HG02642 (cell line): ENCODE measurements at regions not wholly inside any gene's neighbourhood (a gene's known extent, or its start where the extent isn't known, plus 50 kb on each side); places are given as distances from the start of the nearest gene placed in this dataset.

Source experiments
- ATAC-seq: cut with Tn5 transposase; IDR thresholded peaks from one replicate; pipeline ENCODE4 v1.9.1; 2021; ENCODE audit warnings: mild to moderate bottlenecking; ENCODE audit not compliant: unreplicated experiment, poor library complexity

DNA sequence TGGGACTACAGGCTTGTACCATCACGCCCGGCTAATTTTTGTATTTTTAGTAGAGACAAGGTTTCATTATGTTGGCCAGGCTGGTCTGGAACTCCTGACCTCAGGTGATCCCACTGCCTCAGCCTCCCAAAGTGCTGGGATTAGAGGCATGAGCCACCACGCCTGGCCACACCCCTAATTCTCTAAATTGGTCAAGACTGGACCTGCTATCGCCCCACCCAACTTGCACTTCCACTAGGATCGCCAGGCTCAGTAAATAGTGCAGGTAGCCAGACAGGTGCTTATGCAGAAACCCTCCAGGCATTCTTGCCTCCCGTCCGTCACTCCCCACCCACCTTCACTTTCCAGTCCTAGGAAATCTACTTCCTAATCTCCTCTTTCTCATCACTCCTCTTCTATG, 481.4 kb upstream of the EEF2KMT start:
- ATAC-seq: no peak

- no peak for ATAC-seq
These were observed 479.9 kb upstream of the EEF2KMT start for GRCh38 chr16:5577463-5577862.

GRCh38 chr16:5575646-5576245, 478.2 kb upstream of the EEF2KMT start:
- ATAC-seq: no peak

DNA sequence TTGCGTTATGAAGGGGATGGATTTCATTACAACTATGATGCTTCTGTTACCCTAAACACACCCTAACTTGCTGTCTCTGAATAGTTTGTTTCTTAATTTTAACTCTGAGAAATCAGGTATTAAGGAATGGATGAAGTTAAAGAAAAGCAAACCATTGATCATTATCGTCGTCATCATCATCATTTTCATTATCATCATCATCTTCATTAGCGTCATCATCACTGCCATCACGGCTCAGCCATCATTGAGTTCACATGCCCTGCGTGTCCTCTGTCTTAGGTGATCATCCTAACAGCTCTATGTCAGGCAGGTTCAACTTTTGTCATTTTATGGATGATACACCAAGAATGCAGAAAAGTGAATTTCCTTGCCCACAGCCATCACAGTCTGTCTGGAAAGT, 477.5 kb upstream of the EEF2KMT start:
- no peak for ATAC-seq

DNA sequence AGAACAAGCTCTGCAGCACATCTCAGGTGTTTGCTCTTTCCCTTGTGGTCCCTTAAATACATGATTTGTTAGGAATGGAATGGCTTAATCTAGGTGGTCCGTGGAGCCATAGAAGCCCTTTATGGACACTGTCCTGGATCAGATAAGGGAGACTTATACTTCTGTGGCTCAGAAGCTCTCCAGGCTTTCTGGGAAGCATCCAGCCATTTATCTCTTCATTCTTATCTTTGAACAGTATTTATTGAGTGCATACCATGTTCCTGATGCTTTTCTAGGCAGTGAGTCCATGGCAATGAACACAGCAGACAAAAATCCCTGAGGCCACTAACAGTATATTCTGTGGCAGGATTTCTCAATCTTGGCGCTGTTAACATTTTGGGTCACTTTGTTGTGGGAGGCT, 474.5 kb upstream of the EEF2KMT start:
- no peak for ATAC-seq

GRCh38 chr16:5571446-5571845, 473.9 kb upstream of the EEF2KMT start:
- ATAC-seq: no peak

DNA sequence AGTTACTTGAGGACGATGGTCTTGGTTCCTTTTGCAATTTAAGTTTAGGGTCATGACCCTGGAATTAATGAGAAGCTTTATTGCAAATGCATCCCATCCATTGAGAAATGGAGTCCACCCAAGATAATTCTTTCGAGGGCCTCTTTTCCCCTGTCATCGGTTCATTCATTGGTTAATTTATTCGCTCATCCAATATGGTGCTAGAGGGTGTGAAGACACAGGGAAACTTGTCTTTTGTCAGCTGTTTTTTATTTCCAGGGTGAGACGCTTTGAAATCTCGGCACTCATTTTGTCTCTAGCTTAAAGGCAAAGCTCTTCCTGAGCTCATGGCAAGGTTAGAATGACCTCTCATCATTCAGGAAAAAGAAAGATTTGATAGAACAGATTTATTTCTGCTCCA, 464.2 kb upstream of the EEF2KMT start:
- ATAC-seq: no peak

- ATAC-seq: no peak
These were observed 462.5 kb upstream of the EEF2KMT start for GRCh38 chr16:5560084-5560483.

- ATAC-seq: no peak
These were observed 460.4 kb upstream of the EEF2KMT start for GRCh38 chr16:5557966-5558365.

DNA sequence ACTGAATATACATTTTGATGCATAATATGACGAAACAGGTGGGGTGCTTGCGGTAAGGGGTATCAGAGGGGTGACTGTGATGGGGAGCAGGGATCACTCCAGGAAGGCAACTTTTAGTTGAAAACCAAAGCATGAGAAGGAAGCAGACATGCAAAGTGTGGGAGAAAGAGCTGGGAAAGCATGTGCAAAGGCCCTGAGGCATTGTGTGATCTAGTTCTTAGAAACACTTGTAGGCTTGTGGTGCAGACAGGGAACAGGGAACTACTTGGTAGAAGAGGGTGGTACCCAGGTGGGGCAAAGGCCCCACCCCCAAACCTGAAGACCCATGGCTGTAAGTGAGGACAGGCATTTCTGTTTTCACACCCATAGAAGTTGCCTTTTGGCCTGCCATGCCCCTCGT, 459.9 kb upstream of the EEF2KMT start:
- ATAC-seq: no peak

- no peak for ATAC-seq
These were observed 458.7 kb upstream of the EEF2KMT start for GRCh38 chr16:5556158-5556810.

- no peak for ATAC-seq
These were observed 454.3 kb upstream of the EEF2KMT start for GRCh38 chr16:5551909-5552308.

DNA sequence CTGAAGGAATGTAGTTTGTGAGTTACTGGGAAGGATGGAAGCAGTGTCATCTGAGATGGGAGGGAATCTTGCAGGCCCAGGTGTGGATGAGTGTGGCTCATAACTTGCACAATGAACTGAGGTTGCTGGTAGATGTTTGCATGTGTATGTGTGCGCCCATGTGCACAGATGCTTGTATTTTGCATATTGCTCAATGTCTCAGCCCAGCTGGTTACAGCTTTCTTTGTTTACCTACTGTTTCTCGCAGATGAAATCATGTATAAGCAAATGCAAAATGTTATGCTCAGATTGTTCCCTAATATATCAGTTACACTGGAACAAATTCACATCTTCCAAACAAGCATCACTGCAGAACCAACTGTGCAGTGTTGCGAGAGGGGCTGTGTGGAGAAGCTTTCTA, 452.2 kb upstream of the EEF2KMT start:
- ATAC-seq: no peak

DNA sequence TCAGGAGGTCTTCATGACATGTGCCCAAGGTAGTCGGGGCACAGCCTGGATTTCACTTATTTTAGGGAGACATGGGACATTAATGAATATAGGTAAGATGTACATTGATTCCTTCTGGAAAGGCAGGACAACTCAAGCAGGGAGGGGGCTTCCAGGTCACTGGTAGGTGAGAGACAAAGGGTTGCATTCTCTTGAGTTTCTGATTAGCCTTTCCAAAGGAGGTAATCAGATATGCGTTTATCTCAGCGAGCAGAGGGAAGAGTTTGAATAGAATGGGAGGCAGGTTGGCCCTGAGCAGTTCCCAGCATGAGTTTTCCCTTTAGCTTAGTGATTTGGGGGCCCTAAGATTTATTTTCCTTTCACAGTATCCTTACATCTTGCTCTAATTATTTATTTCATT, 443.8 kb upstream of the EEF2KMT start:
- ATAC-seq: no peak

DNA sequence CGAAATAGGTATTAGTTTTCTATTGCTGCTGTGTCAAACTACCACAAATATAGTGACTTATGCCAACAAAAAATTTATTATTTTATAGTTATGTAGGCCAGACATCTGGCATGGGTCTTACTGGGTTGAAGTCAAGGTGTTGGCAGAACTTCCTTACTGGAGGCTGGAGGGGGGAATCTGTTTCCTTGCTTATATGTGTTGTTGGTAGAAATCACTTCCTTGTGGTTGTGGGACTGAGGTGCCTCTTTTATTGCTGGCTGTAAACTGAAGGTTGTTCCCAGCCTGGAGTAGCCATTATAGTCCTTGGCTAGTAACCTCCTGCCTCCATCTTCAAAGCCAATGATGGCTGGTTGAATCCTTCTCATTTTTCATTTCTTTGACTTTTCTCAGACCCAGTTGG, 439.8 kb upstream of the EEF2KMT start:
- no peak for ATAC-seq

- ATAC-seq: no peak
These were observed 435.8 kb upstream of the EEF2KMT start for GRCh38 chr16:5533321-5533888.

- ATAC-seq: no peak
These were observed 430.2 kb upstream of the EEF2KMT start for GRCh38 chr16:5527817-5528216.

DNA sequence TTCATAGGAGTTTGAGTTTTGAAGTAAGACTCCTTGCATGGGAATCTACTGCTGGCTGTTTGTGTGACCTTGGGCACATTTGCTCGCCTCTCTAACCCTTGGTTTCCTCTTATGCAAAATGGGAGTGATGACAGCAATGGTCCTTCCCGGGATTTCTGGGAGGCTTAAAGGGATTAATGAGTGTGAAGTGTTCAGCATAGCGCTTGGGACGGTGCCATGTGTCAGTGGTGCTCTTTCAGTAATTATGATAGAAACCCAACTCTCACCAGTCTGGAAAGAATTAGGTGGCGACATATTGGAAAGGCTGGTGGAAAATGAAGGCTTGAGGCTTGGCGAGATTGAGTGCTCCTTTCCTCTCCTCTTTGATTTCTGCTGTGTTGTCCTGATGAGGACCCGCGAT, 429.2 kb upstream of the EEF2KMT start:
- ATAC-seq: no peak

GRCh38 chr16:5523829-5524228, 426.2 kb upstream of the EEF2KMT start:
- no peak for ATAC-seq

DNA sequence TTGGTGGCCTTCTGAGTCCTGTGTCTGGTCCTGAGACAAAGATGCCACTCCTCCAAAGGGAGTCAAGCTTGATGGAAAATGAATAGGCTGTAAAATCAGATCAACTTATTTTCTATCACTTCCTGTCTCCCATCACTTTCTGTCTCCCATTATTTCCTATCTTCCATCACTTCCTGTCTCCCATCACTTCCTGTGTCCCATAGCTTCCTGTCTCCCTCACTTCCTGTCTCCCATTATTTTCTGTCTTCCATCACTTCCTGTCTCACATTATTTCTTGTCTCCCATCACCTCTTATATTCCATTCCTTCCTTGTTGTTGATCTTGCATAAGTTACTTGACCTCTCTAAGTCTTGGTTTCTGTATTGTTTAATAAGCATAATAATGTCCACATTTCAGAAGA, 418.5 kb upstream of the EEF2KMT start:
- ATAC-seq: no peak

DNA sequence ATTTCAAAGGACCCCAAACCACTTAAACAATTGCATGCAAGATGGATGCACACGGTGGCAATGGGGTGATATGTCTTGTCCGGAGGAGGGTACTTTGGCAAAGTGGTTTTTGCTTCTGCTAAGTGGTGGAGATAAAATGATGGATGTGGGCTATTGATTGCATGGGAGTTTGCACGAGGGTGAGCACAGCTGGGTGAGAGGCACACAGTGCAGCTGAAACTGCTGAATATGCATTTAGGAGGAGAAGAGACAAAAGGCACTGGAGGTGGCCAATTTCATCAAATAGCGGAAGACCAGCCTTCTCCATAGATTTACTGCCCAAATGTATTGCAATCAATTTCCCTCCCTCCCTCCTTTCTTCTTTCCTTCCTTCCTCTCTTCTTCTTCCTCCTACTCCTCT, 414.4 kb upstream of the EEF2KMT start:
- no peak for ATAC-seq

DNA sequence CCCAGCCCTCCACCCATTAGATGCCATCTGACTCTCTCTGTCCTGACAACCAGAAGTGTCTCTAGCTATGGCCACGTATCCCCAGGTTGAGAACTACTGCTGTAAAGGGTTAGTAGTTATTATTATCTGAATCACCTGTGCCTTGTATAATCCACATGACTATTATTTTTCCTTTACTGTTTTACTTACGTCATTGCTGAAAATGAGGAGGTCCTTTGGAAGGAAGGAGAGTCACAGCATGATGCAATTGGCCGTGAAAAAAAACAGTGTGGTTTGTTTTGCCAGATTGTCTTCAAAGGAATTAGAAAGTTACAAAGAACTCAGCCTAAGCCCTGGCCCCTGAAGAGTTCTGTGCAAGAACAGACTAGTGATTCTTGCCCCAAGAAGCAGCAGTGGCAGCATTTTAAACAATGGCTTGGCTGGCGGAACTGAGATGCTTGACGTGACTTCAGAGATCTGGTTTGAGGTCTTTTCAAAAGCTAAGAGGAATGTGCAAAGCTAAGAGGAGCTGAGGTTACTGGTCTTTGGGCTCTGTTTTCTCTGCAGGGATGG, 413.3 kb upstream of the EEF2KMT start:
- ATAC-seq: no peak
